ENCODE measurements at regions not wholly inside any gene's neighbourhood (a gene's known extent, or its start where the extent isn't known, plus 50 kb on each side); places are given as distances from the start of the nearest gene placed in this dataset.

DNA sequence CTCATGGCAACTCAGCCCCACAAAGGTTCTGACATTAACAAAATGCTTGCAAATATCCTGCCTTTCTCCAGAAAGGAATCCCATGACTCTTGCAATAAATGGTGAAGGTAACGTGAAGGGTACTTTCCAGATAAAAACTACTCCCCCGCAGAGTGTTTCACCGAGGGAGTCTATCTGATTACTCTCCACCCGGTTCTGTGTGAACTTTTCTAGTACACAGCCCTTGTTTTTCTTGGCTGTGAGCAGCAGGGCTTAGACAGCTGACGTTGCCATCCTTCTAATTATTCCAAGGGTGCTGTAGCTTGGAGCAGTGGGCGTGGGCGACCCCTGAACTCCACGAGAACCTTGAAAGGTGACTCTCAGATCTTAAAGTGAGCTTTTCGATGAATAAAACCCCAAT is 276.0 kb upstream of the IRX4 start:
- DNase-seq (ENCODE audit: low spot score), result no peak
- Mint-ChIP-seq H3K27ac (no peak overlapping the region), H3K9me3 (no peaks in the 10 kb centered on the region), H3K27me3 (ENCODE audit: insufficient read depth, low read depth) (peaks cover 3% of the 10 kb centered on the region), H3K36me3 (no peaks in the 10 kb centered on the region), H3K4me1 (peaks cover 12% of the 10 kb centered on the region), H3K4me3 (no peak overlapping the region)
- Histone ChIP-seq H3K36me3 (no peaks in the 10 kb centered on the region), H3K4me3 (no peak overlapping the region), H3K27me3 (no peaks in the 10 kb centered on the region), H3K27ac (no peak overlapping the region), H3K9me3 (ENCODE audit: low read depth) (no peaks in the 10 kb centered on the region), H3K4me1 (no peaks in the 10 kb centered on the region), H4K20me1 (ENCODE audit: low read depth) (no peaks in the 10 kb centered on the region), H3F3A (ENCODE audit: low read depth) (no peaks in the 10 kb centered on the region), H3K4me2 (no peak overlapping the region), H2AFZ (replicated peaks) (no peak overlapping the region), H3K79me2 (ENCODE audit: low read depth) (no peaks in the 10 kb centered on the region), H3K9ac (no peak overlapping the region)
- TF ChIP-seq CTCF (IDR thresholded peaks at IDR 0.05) (no peak), EZH2phosphoT487 (IDR thresholded peaks at IDR 0.05) (no peak), EZH2 (IDR thresholded peaks at IDR 0.05) (no peak)

DNA sequence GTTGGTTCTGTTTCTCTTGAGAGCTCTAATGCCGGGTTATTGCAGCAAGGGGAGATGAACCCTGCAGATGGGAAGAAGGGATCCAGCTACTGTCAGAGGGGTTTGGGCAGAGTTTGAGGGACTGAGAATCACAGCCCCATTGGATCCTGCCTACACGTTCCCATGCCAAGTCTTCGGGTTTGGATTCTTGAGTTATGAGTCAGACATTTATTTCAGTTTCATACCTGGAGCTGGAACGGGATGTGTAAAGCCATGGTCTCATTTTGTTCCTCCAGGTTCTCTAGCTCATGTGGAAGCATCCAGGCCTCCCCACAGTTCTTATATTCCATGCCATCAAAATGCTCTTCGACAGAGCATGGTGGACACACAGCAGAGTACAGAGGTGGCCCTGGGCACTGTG is 275.4 kb upstream of the IRX4 start:
- Histone ChIP-seq H3K9ac (no peak overlapping the region), H2AFZ (replicated peaks) (no peak overlapping the region), H3K27ac (no peak overlapping the region), H3K36me3 (no peaks in the 10 kb centered on the region), H3K4me3 (no peak overlapping the region), H4K20me1 (ENCODE audit: low read depth) (no peaks in the 10 kb centered on the region), H3K4me2 (no peak overlapping the region), H3K9me3 (ENCODE audit: low read depth) (no peaks in the 10 kb centered on the region), H3K4me1 (no peaks in the 10 kb centered on the region), H3F3A (ENCODE audit: low read depth) (no peaks in the 10 kb centered on the region), H3K79me2 (ENCODE audit: low read depth) (no peaks in the 10 kb centered on the region), H3K27me3 (no peaks in the 10 kb centered on the region)
- DNase-seq (ENCODE audit: low spot score), result no peak
- TF ChIP-seq EZH2 (IDR thresholded peaks at IDR 0.05) (no peak), CTCF (IDR thresholded peaks at IDR 0.05) (no peak), EZH2phosphoT487 (IDR thresholded peaks at IDR 0.05) (no peak)
- Mint-ChIP-seq H3K4me3 (no peak overlapping the region), H3K27ac (no peak overlapping the region), H3K9me3 (no peaks in the 10 kb centered on the region), H3K36me3 (no peaks in the 10 kb centered on the region), H3K27me3 (ENCODE audit: insufficient read depth, low read depth) (peaks cover 3% of the 10 kb centered on the region), H3K4me1 (peaks cover 12% of the 10 kb centered on the region)

DNA sequence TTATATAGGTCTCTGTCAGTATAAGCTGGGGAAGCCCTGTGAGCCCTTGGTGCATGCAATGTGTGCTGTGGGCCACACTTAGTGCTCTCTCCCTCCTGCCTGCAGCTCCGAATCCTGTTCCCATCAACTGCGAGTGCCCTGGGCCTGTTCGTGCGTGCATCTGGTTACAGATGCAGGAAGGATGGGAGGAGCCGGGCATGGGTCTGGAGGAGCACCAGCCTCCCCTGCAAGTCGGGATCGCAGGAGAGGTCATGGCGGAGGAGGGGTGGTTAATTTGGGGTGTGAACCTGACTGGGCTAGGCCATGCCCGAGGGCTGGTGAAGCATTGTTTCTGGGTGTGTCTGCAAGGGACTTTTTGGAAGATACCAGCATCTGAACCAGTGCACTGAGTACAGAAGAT is 274.6 kb upstream of the IRX4 start:
- Histone ChIP-seq H3K27ac (no peak overlapping the region), H4K20me1 (ENCODE audit: low read depth) (no peaks in the 10 kb centered on the region), H3K4me1 (no peaks in the 10 kb centered on the region), H3K9ac (no peak overlapping the region), H3K27me3 (no peaks in the 10 kb centered on the region), H3F3A (ENCODE audit: low read depth) (no peaks in the 10 kb centered on the region), H2AFZ (replicated peaks) (no peak overlapping the region), H3K36me3 (no peaks in the 10 kb centered on the region), H3K79me2 (ENCODE audit: low read depth) (no peaks in the 10 kb centered on the region), H3K4me3 (no peak overlapping the region), H3K4me2 (no peak overlapping the region), H3K9me3 (ENCODE audit: low read depth) (no peaks in the 10 kb centered on the region)
- Mint-ChIP-seq H3K27me3 (ENCODE audit: insufficient read depth, low read depth) (peaks cover 3% of the 10 kb centered on the region), H3K4me3 (no peak overlapping the region), H3K27ac (no peak overlapping the region), H3K9me3 (no peaks in the 10 kb centered on the region), H3K36me3 (no peaks in the 10 kb centered on the region), H3K4me1 (peaks cover 12% of the 10 kb centered on the region)
- DNase-seq (ENCODE audit: low spot score), result no peak
- no peak for TF ChIP-seq CTCF (IDR thresholded peaks at IDR 0.05)
- TF ChIP-seq EZH2phosphoT487 (IDR thresholded peaks at IDR 0.05), result no peak
- TF ChIP-seq EZH2 (IDR thresholded peaks at IDR 0.05), result no peak

Data from neural progenitor cell (in vitro differentiated cells).